ENCODE measurements at regions not wholly inside any gene's neighbourhood (a gene's known extent, or its start where the extent isn't known, plus 50 kb on each side); places are given as distances from the start of the nearest gene placed in this dataset.

DNA sequence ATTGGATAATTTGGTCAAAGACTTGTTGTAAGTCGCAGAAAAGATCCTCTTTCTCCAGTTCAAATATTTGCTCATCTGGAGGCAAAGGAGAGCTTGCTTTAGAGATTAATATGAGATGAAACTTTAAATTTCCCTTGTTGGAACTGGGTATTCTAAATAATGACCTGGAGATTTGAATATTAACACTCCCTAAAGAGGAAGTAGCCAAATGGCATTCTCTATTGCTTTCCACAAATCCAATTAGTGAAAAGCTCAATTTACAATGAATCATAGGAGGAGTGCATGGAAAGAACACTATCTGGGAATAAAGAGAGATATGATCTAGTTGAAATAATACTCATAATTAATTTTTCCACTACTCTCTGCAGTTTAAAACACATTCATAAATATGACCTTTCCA lies 641.6 kb upstream of the TENM4 start:
- no peak for DNase-seq

DNA sequence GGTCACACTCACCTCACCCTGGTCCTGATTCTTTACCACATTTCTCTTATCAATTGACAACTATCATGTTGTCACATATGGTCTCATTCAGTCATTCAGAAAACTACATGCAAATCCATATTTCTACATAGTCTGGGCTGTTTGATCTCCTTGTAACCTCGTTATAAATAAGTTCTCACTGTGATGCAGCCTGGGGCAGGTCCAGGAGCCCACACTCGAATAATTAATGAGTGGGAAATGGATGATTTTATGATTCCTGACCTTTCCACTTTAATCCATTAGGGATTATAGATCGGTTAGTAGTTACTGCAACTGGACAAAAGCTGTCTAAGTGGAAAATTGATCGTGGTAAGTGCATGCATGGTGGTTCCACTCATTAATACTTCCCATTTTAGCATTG lies 636.3 kb upstream of the TENM4 start:
- DNase-seq = no peak

DNA sequence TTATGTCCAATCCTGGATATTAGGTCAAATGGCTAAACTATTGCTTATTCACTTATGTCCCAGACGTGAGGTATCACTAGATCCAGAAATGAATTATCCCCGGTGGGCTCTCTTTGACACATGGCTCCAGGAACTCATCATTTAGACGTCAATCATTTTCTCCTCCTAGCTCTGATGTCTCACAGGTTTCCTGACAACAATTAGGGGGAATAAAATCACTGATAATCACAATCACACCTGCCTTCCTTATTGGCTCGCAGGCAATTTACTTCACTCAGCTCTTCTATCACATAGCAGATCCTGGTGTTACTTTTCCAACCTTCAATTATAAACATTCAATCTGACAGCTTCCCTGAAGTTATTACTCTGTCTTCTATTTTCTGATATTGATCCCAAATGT lies 634.0 kb upstream of the TENM4 start:
- no peak for DNase-seq

DNA sequence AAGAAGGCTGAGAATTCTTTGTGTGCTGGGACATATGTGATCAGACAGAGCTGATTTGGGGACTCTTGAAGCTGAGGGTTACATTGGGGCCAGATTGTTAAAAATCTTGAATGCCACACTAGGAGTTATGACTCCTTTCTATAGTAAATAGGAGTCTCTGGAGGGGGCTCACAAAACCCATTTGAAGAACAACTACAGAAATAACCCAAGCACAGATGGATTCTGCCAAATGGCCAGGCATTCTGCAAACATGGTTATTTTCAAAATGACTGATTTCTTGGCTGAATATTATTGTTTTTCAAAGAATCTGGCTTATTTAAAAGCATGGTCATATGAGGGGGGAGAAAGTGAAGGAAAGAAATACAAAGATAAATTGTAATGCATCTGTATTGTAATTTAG lies 625.5 kb upstream of the TENM4 start:
- DNase-seq = no peak

DNA sequence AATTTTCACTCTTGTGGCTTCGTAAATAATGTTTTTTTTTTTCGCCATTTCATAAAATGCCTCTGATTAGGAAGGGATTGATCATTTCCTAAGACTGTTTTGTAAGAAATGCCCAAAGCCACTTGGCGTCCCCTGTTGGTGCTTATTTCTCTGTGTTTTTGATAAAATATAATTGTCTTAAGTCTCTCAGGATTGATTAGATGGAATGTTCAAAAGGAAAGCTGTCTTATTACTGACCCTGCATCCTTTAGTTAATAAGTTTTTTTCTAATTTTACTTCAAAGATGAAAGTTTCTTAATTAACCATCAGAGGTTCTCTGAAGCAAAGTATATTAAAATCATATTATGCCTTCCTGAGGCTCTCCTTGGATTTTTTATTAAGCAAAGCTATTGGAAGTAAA lies 624.3 kb upstream of the TENM4 start:
- DNase-seq = no peak

DNA sequence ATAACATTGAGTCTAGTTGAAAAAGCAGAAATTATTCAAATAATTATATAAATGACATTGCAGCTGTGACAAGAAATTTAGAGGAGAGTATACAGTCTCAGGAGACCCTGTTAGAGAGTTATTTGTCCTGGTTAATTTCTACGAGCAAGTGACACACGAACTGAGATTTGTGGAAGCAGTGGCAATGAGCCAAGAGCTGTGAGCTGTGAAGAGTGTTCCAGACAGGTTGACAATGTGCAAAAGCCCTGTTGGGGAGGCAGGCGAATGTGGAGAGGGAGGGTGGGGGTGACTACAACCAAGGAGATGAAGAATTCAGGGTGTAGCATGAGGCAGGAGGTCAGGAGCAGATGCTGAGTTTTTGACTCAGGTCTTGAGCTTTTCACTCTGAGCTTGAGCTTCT lies 620.2 kb upstream of the TENM4 start:
- DNase-seq = no peak

DNA sequence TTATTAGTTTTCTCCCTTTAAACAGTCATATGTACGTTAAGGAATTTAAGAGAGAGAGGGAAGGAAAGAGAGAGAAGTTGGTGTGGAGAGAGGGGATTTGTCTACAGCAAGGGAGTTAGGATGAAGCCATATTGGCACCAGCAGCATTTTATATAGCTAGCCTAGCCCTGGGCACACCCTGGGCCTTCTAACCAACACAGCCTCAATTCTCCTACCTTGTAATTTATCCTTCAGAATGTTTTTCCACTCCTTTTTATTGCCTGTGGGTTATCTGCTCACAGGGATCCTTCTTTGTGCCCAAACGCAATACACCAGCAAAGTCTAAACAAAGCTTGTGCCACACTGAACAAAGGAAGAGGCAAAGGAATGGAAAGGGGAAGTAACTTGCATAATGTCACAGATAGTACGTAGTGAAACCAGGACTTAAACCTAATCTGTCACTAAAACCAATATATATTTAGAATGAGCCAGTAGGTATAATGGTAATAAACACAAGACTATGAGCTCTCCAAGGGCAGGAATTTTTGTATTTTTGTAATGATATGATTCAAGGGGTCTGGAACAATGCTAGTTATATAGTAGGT lies 613.8 kb upstream of the TENM4 start:
- DNase-seq = no peak

DNA sequence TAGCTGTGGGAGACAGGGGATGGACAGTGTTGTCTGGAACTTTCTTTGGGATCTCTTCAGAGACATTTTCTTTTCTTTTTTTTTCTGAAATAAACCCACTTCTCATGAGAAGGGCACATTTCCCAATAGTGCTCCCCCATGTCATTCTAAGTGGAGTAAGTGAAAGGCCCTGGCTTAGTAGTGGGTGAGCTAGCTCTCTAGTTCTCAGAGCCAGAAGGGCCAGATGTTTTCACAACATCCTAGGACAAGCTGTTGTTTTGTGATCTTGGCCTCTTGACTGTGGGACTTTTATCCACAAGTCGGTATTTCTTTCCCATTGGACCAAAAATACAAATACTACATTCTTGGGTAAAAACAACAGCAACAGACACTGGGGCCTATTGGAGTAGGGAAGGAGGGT lies 607.7 kb upstream of the TENM4 start:
- DNase-seq = no peak

DNA sequence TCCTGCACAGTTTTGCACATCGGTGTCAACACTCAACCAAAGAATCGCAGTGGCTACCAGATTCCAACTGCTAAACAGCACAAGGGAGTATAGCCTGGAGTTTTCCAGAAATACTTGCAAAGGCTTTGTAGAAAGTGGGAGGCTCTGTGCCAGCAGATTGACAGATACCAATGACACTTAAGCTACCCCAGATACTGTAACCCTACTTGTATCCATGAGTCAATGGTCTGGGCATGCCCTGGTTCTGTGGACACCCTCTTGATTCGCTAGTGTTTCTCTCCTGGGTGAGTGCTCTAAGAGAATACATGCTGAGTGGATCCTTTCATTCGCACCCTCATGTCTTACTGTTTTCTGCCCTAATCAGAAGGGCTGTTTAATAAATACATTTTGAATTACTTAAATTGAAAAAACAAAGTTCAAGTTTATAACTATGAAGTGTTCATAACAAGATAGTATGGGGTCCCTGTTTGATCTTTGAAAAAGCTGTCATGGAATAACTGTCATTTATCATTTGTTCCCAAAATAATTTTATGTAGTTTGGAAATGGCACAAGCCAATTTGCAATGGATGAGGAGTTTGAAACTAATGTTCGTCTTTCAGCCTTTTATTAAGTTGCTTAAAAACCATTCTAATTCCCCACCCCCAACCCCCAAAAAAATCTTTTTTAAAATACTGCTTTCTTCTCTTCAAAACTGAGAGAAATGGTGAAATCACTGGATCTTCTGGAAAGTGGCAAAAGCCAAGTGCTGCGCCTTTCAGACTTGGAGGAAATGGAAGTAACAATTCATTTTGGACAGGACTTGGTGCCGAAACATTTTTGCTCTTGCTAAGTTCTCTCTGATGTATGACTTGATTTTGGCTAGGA lies 600.5 kb upstream of the TENM4 start:
- DNase-seq = no peak

DNA sequence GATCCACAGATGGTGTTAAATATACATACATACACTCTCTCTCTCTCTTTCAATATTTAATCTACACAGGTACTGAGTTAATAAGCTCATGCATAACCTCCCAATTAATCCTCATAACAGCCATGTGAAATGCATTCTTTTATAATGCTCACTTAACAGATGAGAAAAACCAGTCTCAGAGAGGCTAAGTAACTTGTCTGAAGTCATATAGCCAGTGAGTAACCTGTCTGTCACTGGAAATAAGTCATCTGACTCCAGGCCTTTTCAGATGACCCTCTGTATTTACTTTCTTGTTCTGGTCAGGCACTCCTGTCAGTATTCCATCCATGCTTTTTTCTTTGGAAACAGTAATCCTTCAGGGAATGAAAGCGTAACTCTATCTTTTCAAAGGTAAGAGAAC lies 594.0 kb upstream of the TENM4 start:
- DNase-seq = no peak

DNA sequence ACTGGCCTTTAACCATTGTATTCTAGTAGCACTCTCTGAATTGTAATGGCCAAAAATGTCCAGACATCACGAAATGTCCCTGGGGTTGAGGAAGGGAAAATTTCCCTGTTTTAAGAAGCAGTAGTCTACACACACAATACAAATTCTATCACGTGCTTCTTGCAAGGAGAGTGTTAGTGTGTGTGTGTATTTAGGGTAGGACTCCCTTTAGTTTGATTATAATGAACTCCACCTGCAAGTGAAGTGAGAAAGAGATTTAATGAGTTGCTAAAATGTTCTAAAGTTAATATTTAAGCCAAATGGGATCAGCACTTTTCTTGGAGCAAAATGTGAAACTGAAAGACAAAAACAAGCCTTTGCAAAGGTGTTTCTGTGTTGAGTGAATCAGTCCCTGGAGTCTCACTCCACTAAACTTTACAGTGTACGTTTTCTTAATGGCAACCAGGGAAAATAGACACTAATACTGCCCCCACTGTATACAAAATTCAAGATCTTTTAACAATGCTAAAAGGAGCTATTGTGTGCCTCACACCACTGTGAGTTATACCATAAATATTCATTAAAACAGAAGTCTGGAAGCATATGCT lies 590.3 kb upstream of the TENM4 start:
- no peak for DNase-seq

DNA sequence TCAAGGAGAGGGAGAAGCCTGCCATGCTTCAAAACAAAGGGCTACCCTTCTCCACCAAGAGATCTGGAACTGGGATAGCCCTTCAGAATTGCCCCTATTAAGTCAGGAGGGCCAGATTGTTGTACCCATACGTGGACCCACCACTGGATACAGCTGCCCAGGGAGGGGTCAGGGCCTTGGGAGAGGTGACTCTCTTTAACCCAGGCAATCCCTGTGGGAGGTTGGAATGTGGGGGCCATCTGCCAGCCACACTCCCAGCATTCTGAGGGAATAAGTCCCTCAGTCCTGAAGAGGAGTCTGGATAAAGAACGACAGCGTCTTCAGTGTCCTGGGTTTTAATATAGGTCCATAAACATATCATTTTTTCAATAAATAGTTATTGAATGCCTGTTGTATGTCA lies 588.2 kb upstream of the TENM4 start:
- DNase-seq = no peak

DNA sequence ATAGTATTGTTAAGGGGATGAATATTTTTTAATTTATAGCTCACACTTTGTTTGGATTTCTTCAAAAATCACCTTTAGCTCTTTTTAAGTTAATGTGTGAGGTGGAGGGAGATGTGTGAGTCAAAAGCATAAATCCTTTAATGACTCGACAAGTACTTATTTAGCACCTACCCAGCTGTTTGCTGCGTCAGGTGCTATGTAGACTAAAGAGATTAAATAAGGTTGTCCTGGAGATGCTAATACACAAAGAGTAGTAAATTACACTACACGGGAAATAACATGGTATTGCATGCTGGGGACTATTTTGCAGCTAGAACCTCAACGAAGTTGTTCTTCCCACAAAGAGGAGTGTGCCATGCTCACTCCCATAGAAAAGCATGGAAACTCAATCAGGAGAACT lies 583.3 kb upstream of the TENM4 start:
- DNase-seq = peak; percentile 84

DNA sequence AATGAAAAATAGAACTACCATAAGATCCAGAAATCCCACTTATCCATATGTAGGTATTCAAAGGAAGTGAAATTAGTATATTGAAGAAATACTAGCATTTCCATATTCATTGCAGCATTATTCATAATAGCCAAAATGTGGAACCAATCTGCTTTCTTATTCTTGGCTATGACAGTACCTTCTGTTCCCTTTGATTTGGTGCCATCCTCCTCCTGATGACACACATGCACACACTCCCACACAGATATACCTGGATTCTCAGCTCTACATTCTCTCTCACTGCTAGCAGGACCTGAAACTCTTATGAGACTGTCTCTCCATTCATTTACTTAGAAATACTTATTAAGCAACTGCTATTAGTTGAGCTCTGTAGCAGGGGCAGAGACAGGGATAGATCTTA lies 582.6 kb upstream of the TENM4 start:
- no peak for DNase-seq

DNA sequence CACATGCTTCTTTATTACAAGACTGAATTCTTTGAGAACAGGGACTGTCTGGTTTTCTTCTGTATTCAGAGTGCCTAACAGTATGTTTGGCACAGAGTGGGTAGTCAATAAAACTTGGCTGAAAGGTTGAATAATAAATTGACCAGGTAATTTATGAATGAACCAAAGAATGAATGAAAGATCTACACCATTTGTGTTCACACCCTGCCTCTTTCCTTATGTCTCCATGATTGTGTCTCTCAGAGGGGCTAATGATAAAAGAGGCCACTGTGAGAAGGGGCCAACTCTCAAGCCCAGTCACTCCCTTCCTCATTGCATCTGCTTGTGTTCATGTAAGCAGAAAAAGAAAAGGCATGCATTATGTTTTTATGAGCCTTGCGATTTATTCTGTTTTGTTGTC lies 569.7 kb upstream of the TENM4 start:
- no peak for DNase-seq

DNA sequence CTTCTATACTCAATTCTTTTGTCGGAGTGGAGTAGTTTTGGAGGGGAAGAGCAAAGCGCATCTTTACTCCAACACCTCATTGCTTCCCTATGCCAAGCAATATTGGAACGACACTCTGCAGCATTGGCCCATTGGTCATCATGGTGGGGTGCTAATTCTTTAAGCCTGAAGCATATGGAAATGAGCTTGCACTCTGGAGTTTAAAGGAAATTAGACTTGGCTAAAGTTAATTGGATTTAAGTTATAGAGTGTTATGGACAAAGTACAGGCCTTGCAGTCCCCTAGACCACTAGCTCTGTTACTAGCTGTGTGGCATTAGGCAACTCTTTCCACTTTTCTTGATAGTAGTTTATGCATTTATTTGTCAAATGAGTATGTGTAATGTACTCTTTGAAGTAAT lies 568.3 kb upstream of the TENM4 start:
- DNase-seq = no peak

DNA sequence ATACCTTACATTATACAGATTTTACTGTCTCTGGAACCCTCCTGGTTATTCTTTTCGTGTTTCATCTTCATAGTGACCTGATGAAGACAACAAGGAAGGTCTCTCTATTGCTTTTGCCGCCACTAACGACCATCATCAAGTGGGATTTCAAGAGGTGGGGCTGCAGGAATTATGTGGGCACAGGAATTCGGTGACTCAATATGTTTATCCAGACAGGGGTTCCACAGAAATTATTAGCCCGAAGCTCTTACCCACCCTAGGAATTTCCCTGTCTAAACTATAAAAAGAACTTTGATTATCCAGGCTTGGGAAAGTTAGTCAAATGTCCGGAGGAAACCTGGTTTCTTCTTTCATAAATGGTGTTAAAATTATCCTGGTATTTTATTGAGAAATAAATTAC lies 566.8 kb upstream of the TENM4 start:
- DNase-seq = no peak

DNA sequence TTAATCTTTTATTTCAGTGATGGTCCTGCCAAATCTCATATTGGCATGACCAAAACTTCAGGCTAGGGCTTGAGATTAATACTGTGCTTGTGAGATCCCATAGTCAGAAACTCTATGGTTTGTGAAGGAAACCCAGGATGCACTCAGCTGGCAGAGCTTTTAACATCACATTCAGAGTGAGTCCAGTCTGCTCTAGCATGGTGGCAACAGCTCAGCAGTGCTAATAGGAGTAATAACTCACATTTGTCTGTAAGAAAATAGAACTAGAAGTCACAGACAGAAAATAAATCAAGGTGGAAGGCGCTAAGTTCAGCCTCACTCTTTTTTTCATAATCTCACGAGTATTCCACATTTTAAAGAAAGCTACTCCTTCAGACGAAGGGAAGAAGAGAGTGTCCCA lies 549.3 kb upstream of the TENM4 start:
- DNase-seq = no peak

DNA sequence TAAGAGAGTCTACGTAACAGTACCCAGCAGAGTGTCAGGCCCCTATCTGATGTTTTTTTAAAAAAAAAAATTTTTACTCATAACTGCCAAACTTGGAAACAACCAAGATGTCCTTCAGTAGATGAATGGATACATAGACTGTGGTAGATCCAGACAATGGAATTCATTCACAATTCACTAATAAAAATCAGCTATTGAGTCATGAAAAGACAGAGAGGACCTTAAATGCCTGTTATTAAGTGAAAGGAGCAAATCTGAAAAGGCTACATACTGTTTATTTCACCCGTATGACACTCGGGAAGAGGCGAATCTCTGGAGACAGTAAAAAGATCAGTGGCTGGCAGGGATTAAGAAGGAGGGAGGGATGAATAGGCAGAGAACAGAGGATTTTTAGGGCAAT lies 541.4 kb upstream of the TENM4 start:
- DNase-seq = no peak

DNA sequence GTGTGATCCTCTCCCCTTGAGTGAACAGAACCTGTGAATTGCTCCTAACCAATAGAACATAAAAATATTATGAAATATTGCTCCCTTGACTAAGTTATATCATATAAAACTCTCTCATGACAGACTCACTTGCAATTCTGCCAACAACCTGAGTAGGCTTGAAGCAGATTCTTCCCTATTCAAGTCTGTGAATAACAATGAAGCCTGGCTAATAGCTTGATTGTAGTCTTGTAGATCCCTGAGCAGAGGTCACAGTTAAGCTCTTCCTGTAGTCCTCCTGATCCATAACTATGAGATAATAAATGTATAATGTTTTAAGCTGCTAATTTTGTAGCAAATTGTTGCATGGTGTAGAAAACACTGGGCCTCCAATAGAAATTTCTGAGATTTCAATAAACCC lies 540.1 kb upstream of the TENM4 start:
- DNase-seq = no peak

DNA sequence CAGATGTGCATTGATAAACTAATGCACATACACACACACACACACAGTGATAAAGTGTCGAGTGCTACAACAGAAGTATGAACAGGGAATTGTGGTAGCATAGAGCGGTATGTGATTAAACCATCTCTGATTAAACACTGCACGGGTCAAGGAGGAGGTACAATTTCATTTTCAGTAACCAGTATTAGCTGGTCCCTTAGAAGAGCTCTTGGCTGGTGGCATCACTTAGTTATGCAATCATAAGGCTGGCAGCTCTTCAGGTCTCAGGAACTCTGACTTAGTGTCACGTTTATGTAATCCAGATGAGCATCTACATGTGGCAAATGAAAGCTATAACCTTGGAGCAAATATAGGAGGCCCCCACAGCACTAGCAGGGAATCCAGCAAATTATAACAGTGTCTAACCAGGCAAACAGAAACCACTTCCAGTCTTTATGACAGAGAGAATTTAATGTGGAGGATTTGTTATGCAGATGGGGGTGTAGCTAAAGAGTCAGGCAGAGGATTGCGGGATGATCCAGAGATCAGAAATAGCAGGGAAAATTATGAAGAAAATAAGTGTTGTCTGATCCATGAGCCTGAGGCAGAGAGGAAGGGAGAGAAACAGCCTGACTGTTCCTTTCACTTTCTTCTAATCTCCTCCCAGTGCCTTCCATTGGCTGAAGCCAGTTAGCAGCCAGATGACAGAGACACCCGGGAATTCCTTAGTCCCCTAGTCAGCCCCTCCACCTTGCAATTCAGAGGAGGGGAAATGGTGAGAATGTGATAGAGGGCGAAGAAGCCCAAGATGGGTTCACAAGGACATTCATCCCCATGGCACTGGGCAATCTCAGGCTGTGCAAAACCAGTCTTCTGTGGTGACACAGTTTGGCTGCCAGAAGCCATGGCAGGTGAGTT lies 533.1 kb upstream of the TENM4 start:
- DNase-seq = peak; percentile 28

DNA sequence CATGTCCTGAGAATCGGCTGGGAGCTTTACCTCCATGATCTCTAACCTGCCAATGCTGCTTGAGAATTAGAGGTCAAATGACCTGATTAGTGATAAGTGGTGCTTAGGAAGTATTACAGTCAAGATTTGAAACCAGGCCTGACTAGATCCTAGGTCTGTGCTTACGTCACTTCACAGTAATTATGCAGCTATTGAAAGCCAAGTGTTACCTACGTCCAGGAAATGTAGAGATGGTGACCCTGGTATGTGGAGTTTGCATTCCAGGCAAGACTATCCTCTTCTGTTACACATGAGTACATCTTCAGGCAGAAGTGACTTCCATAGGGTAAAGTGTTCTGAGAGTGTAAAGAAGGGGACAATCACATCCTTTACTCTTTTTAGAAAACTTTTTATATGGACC lies 530.4 kb upstream of the TENM4 start:
- DNase-seq = no peak

DNA sequence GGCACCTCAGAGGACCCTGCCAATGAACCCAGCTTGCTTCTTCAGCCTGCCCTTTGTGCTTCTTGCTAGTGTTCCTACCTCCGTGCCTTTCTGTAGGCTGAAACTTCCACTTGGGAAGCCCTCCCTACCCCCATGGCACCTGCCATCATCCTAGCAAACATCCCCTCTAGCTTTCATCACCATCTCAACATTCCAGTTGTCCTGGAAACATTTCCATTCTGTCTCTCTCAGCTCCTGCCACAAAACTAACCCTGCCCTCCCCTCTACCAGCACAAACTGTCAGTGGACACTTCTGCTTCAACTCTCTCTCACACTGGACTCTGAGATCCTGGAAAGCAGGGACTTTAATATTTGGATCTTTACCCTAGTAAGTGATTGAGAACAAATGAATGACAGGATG lies 525.8 kb upstream of the TENM4 start:
- no peak for DNase-seq
